Breast epithelium (tissue), 4 donors: ENCODE measurements at regions not wholly inside any gene's neighbourhood (a gene's known extent, or its start where the extent isn't known, plus 50 kb on each side); places are given as distances from the start of the nearest gene placed in this dataset.

ENCODE experiments used
- DNase-seq, 2 donors: peaks; one replicate each; pipeline ENCODE4 v3.0.0-alpha.2; 2019; ENCODE audit warnings: low spot score in 2 of 2
- H3K27ac ChIP-seq, 2 donors: fragments of 200-600 bp; sonication (generic) in 1 of 2; one replicate each; pipeline ENCODE4 v1.5.1; 2016 to 2019; ENCODE audit warnings: mild to moderate bottlenecking in 1 of 2
- H3K27me3 ChIP-seq, 2 donors: fragments of 200-600 bp; sonication (generic) in 1 of 2; one replicate each; pipeline versions ENCODE4 v1.5.1 to v1.6.0; 2017 to 2019; ENCODE audit warnings: control low read depth in 1 of 2, mild to moderate bottlenecking in 1 of 2
- H3K36me3 ChIP-seq: fragments of 200-600 bp; one replicate; pipeline ENCODE4 v1.5.1; 2019
- H3K4me1 ChIP-seq, 2 donors: fragments of 200-600 bp; sonication (generic); one replicate each; pipeline ENCODE4 v1.5.1; 2016 to 2019; ENCODE audit warnings: control low read depth in 1 of 2
- H3K4me3 ChIP-seq, 3 donors: fragments of 200-600 bp; sonication (generic); 1 replicate in 2 of 3; 2 replicates in 1 of 3; pipeline ENCODE4 v1.5.1; 2016 to 2019; ENCODE audit warnings: mild to moderate bottlenecking in 3 of 3, moderate library complexity in 2 of 3
- H3K9me3 ChIP-seq, 2 donors: fragments of 200-600 bp; sonication (generic) in 1 of 2; one replicate each; pipeline ENCODE4 v1.5.1; 2016 to 2019; ENCODE audit warnings: control low read depth in 1 of 2
- CTCF ChIP-seq, 3 donors: fragments of 450-650 bp; IDR thresholded peaks; one replicate each; pipeline ENCODE4 v1.5.1; 2016 to 2017; ENCODE audit warnings: antibody characterized with exemption in 3 of 3, mild to moderate bottlenecking in 3 of 3, moderate library complexity in 3 of 3
- POLR2A ChIP-seq: fragments of 450-650 bp; IDR thresholded peaks from one replicate; pipeline ENCODE4 v1.6.1; 2016; ENCODE audit warnings: antibody characterized with exemption, mild to moderate bottlenecking, moderate library complexity
- POLR2AphosphoS5 ChIP-seq, 3 donors: sonication (generic); formaldehyde crosslinking; IDR thresholded peaks; one replicate each; pipeline ENCODE4 v1.6.1; 2017; ENCODE audit warnings: antibody characterized with exemption in 3 of 3
- intact Hi-C: fragments of 100-400 bp; cut with DNase I; formaldehyde crosslinking; loops from one replicate; pipeline ENCODE4 v1.15.1; 2023; ENCODE audit warnings: low total_unique reads

- no peaks in the 10 kb centered on the region for H3K36me3 ChIP-seq
- H3K4me1 ChIP-seq: no peaks in the 10 kb centered on the region
- intact Hi-C loops: no loop called here
- H3K4me3 ChIP-seq: no peak overlapping the region
- H3K27ac ChIP-seq: no peak overlapping the region
- H3K9me3 ChIP-seq: no peaks in the 10 kb centered on the region
- DNase-seq: no peak
- no peak for TF ChIP-seq CTCF (IDR thresholded peaks at IDR 0.05)
- no peak for TF ChIP-seq POLR2AphosphoS5 (IDR thresholded peaks at IDR 0.05)
- no peak for TF ChIP-seq POLR2A
- H3K27me3 ChIP-seq: no peaks in the 10 kb centered on the region
Measured at GRCh38 chr13:78265098-78265497, 338.3 kb downstream of the POU4F1 start.

GRCh38 chr13:78258304-78258703, 339.7 kb upstream of the EDNRB start:
- no peak for TF ChIP-seq POLR2A
- TF ChIP-seq CTCF (IDR thresholded peaks at IDR 0.05): no peak
- no peak for TF ChIP-seq POLR2AphosphoS5 (IDR thresholded peaks at IDR 0.05)
- no peak for DNase-seq
- Histone ChIP-seq H3K27ac (no peak overlapping the region), H3K27me3 (no peaks in the 10 kb centered on the region), H3K9me3 (no peaks in the 10 kb centered on the region), H3K36me3 (no peaks in the 10 kb centered on the region), H3K4me3 (no peak overlapping the region), H3K4me1 (no peaks in the 10 kb centered on the region)
- intact Hi-C loops: no loop called here

GRCh38 chr13:78256484-78256883, 337.9 kb upstream of the EDNRB start:
- Histone ChIP-seq H3K36me3 (no peaks in the 10 kb centered on the region), H3K27ac (no peak overlapping the region), H3K27me3 (no peaks in the 10 kb centered on the region), H3K4me1 (no peaks in the 10 kb centered on the region), H3K9me3 (no peaks in the 10 kb centered on the region), H3K4me3 (no peak overlapping the region)
- TF ChIP-seq POLR2AphosphoS5 (IDR thresholded peaks at IDR 0.05) (no peak), CTCF (IDR thresholded peaks at IDR 0.05) (no peak), POLR2A (no peak)
- intact Hi-C loops: no loop called here
- no peak for DNase-seq

- no peak overlapping the region for H3K27ac ChIP-seq
- H3K27me3 ChIP-seq: no peaks in the 10 kb centered on the region
- intact Hi-C loops: no loop called here
- no peak for DNase-seq
- no peak for TF ChIP-seq POLR2A
- no peak for TF ChIP-seq CTCF (IDR thresholded peaks at IDR 0.05)
- TF ChIP-seq POLR2AphosphoS5 (IDR thresholded peaks at IDR 0.05): no peak
- H3K9me3 ChIP-seq: no peaks in the 10 kb centered on the region
- H3K4me1 ChIP-seq: no peaks in the 10 kb centered on the region
- H3K36me3 ChIP-seq: no peaks in the 10 kb centered on the region
- no peak overlapping the region for H3K4me3 ChIP-seq
Measured at GRCh38 chr13:78254113-78254512, 335.5 kb upstream of the EDNRB start.

GRCh38 chr13:78247362-78247761, 328.7 kb upstream of the EDNRB start:
- no peaks in the 10 kb centered on the region for H3K9me3 ChIP-seq
- H3K4me1 ChIP-seq: no peaks in the 10 kb centered on the region
- H3K36me3 ChIP-seq: no peaks in the 10 kb centered on the region
- TF ChIP-seq POLR2A: no peak
- TF ChIP-seq CTCF (IDR thresholded peaks at IDR 0.05): no peak
- no peak for TF ChIP-seq POLR2AphosphoS5 (IDR thresholded peaks at IDR 0.05)
- intact Hi-C loops: no loop called here
- DNase-seq: no peak
- H3K27ac ChIP-seq: no peak overlapping the region
- no peaks in the 10 kb centered on the region for H3K27me3 ChIP-seq
- H3K4me3 ChIP-seq: no peak overlapping the region
